ENCODE measurements at regions not wholly inside any gene's neighbourhood (a gene's known extent, or its start where the extent isn't known, plus 50 kb on each side); places are given as distances from the start of the nearest gene placed in this dataset.
"Not testable (repeated sequence)": the region's sequence is repeated elsewhere in the genome, so short reads cannot be mapped to it uniquely, and the experiment has no call there.

- no peak overlapping the region for H3K4me3 ChIP-seq (ENCODE audit: low read depth in 1 of 3, low read length in 3 of 3)
- H3K4me1 ChIP-seq (ENCODE audit: control insufficient read depth in 4 of 4, insufficient read depth in 4 of 4, low read length in 3 of 4) = no peaks in the 10 kb centered on the region
- WGBS = 83% methylated on average over 2 of the region's 2 CpGs
- no peaks in the 10 kb centered on the region for H3K36me3 ChIP-seq (ENCODE audit: control insufficient read depth in 4 of 4, insufficient read depth in 3 of 4, low read depth in 1 of 4, low read length in 3 of 4)
- H3K9ac ChIP-seq (ENCODE audit: low read depth in 1 of 2, low read length in 2 of 2) = no peak overlapping the region
- TF ChIP-seq ATF3 (IDR thresholded peaks at IDR 0.05) (no peak), SP1 (IDR thresholded peaks at IDR 0.05) (no peak), GABPA (IDR thresholded peaks at IDR 0.05 in 1 of 2, conservative IDR thresholded peaks at IDR 0.05 in 1 of 2) (no peak), REST (IDR thresholded peaks at IDR 0.05) (no peak), MAX (IDR thresholded peaks at IDR 0.05) (no peak), NR2F2 (IDR thresholded peaks at IDR 0.05) (no peak), FOXA1 (IDR thresholded peaks at IDR 0.05) (no peak), TAF1 (conservative IDR thresholded peaks at IDR 0.05) (no peak), JUND (IDR thresholded peaks at IDR 0.05) (no peak), YY1 (IDR thresholded peaks at IDR 0.05) (no peak), RXRA (IDR thresholded peaks at IDR 0.05) (no peak), CTCF (IDR thresholded peaks at IDR 0.05; ENCODE audit: low read depth, low read length, missing input control) (no peak), HNF4G (IDR thresholded peaks at IDR 0.05) (no peak), HNF4A (conservative IDR thresholded peaks at IDR 0.05) (no peak), FOXA2 (IDR thresholded peaks at IDR 0.05) (no peak), ZBTB33 (IDR thresholded peaks at IDR 0.05) (no peak), EGR1 (IDR thresholded peaks at IDR 0.05; ENCODE audit: low read depth in 2 of 2) (no peak)
- DNase-seq (ENCODE audit: low spot score) = no peak
- H3K27me3 ChIP-seq (ENCODE audit: control insufficient read depth in 4 of 4, insufficient read depth in 4 of 4, low read length in 3 of 4) = no peaks in the 10 kb centered on the region
- no peaks in the 10 kb centered on the region for H3K9me3 ChIP-seq (ENCODE audit: control insufficient read depth in 4 of 4, low read length in 3 of 4)
- H3K27ac ChIP-seq (ENCODE audit: low read depth in 1 of 2, low read length in 2 of 2) = no peak overlapping the region
Measured at GRCh38 chr2:225748609-225749008, 349.1 kb downstream of the NYAP2 start.

GRCh38 chr2:225743996-225744395, 344.5 kb downstream of the NYAP2 start:
- 91% methylated on average over 35 of the region's 35 CpGs for WGBS
- H3K36me3 ChIP-seq (ENCODE audit: control insufficient read depth in 4 of 4, insufficient read depth in 3 of 4, low read depth in 1 of 4, low read length in 3 of 4); H3K9ac ChIP-seq (ENCODE audit: low read depth in 1 of 2, low read length in 2 of 2); H3K4me1 ChIP-seq (ENCODE audit: control insufficient read depth in 4 of 4, insufficient read depth in 4 of 4, low read length in 3 of 4); H3K27me3 ChIP-seq (ENCODE audit: control insufficient read depth in 4 of 4, insufficient read depth in 4 of 4, low read length in 3 of 4); DNase-seq (ENCODE audit: low spot score); H3K27ac ChIP-seq (ENCODE audit: low read depth in 1 of 2, low read length in 2 of 2); H3K9me3 ChIP-seq (ENCODE audit: control insufficient read depth in 4 of 4, low read length in 3 of 4); H3K4me3 ChIP-seq (ENCODE audit: low read depth in 1 of 3, low read length in 3 of 3): not testable (repeated sequence)

All from liver (tissue), 8 donors.